ENCODE measurements at regions not wholly inside any gene's neighbourhood (a gene's known extent, or its start where the extent isn't known, plus 50 kb on each side); places are given as distances from the start of the nearest gene placed in this dataset.

DNA sequence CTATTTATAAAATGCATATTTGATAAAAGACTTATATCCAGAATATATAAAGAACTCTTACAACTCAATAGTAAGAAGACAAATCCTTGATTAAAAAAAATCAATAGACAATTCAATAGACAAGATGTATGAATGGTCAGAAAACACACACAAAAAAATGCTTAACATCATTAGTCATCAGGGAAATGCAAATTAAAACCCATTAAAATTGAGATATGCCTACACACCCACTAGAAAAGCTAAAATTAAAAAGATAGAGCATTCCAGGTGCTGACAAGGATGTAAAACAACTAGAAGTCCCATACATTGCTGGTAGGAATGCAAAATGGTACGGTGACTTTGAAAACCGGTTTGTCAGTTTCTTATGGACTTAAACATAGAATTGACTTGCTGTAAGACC is 127.1 kb downstream of the TFAP2B start:
- H3K36me3 Mint-ChIP-seq (ENCODE audit: insufficient read depth) = no peaks in the 10 kb centered on the region
- no peak overlapping the region for H3K27ac Mint-ChIP-seq
- no peaks in the 10 kb centered on the region for H3K9me3 Mint-ChIP-seq (ENCODE audit: low read depth)
- no peaks in the 10 kb centered on the region for H3K27me3 Mint-ChIP-seq
- no peak overlapping the region for H3K4me3 Mint-ChIP-seq (ENCODE audit: low read depth)
- TF ChIP-seq CTCF (IDR thresholded peaks at IDR 0.05; ENCODE audit: unreplicated experiment) = no peak
- DNase-seq (ENCODE audit: low spot score, unreplicated experiment) = no peak
- no peaks in the 10 kb centered on the region for H3K4me1 Mint-ChIP-seq (ENCODE audit: low read depth)

DNA sequence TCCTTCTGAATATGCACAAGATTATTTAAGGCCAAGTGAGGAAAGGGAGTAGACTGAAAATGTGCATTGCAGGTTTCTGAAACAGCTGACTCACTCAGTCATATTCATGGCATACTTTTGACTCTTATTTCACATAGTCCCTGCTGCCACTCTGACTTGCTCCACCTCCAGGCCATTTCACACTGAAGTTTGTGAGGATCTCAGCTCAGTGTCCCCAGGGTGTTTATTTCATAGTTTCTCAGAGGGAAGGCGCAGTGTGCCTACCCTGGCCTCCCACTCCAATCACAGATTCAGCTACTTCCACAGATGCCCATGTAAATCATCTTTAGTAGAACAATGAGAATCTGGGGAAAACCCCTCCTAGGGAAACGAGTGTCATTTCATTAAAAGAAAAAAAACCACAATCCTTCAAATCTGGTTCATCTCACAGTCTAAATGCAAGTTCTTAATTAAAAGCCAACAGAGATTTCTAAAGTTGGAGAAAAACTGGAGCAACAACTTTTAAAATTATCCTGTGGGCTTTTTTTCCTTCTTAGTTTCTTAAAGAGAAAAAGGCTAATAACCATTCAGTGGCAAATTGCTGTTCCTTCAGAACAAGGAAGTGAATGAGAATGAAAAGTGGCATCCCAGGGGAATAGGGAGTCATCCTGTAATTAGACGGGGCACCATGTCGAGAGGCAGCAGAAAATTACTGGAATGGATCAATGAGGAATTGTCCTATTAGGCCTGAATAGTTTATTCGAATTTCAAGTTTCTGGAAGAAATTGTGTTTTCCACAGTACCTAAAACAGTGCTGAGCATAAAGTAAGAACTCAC is 133.6 kb downstream of the TFAP2B start:
- Mint-ChIP-seq H3K27me3 (no peaks in the 10 kb centered on the region), H3K27ac (no peak overlapping the region), H3K4me3 (ENCODE audit: low read depth) (no peak overlapping the region), H3K4me1 (ENCODE audit: low read depth) (no peaks in the 10 kb centered on the region), H3K9me3 (ENCODE audit: low read depth) (no peaks in the 10 kb centered on the region), H3K36me3 (ENCODE audit: insufficient read depth) (no peaks in the 10 kb centered on the region)
- DNase-seq (ENCODE audit: low spot score, unreplicated experiment) = no peak
- TF ChIP-seq CTCF (IDR thresholded peaks at IDR 0.05; ENCODE audit: unreplicated experiment) = no peak

DNA sequence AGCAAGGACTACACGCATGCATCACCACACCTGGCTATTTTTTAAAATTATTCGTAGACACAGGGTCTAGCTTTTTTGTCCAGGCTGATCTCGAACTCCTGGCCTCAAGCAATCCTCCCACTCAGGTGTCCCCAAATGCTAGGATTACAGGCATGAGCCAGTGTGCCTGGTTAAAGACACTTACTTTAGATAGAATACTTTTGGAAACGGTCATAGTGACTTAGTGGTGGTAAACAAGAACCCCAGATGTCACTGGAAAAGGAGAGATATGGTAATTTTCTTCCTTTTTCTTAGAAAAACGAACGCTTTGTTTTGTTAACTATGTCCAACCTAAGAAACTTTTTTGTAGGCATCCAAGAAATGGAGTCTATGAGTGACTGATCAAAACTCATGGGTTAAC is 137.3 kb downstream of the TFAP2B start:
- DNase-seq (ENCODE audit: low spot score, unreplicated experiment) = no peak
- no peak overlapping the region for H3K27ac Mint-ChIP-seq
- no peak for TF ChIP-seq CTCF (IDR thresholded peaks at IDR 0.05; ENCODE audit: unreplicated experiment)
- no peaks in the 10 kb centered on the region for H3K36me3 Mint-ChIP-seq (ENCODE audit: insufficient read depth)
- H3K4me3 Mint-ChIP-seq (ENCODE audit: low read depth) = no peak overlapping the region
- no peaks in the 10 kb centered on the region for H3K9me3 Mint-ChIP-seq (ENCODE audit: low read depth)
- H3K4me1 Mint-ChIP-seq (ENCODE audit: low read depth) = no peaks in the 10 kb centered on the region
- H3K27me3 Mint-ChIP-seq = no peaks in the 10 kb centered on the region

DNA sequence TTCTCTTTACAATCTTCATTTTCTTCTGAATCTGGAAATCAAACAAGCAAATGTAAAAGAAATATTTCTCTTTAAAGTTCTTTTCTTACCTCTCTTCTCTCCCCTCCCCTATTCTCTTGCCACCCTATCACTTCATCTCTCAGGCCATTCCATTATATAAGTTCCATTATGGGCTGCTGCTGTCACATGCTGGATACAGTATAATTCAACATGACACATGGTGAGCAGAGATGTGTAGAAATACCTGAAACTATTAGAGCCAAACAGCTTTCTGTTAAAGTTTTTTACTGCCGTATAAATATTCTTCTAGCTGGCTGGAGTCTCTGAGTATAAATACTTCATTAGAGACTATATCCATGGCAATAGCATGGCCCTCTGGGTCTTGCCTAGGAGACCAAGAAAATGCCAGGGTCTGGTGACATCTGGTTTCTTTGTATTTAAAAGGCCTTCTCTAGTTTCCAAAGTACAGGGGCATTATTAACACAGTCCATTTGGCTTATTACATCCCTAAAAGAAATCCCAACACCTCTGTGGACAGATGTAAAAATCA is 139.6 kb downstream of the TFAP2B start:
- Mint-ChIP-seq H3K4me1 (ENCODE audit: low read depth) (no peaks in the 10 kb centered on the region), H3K9me3 (ENCODE audit: low read depth) (no peaks in the 10 kb centered on the region), H3K27me3 (no peaks in the 10 kb centered on the region), H3K4me3 (ENCODE audit: low read depth) (no peak overlapping the region), H3K36me3 (ENCODE audit: insufficient read depth) (no peaks in the 10 kb centered on the region), H3K27ac (no peak overlapping the region)
- DNase-seq (ENCODE audit: low spot score, unreplicated experiment) = no peak
- no peak for TF ChIP-seq CTCF (IDR thresholded peaks at IDR 0.05; ENCODE audit: unreplicated experiment)

DNA sequence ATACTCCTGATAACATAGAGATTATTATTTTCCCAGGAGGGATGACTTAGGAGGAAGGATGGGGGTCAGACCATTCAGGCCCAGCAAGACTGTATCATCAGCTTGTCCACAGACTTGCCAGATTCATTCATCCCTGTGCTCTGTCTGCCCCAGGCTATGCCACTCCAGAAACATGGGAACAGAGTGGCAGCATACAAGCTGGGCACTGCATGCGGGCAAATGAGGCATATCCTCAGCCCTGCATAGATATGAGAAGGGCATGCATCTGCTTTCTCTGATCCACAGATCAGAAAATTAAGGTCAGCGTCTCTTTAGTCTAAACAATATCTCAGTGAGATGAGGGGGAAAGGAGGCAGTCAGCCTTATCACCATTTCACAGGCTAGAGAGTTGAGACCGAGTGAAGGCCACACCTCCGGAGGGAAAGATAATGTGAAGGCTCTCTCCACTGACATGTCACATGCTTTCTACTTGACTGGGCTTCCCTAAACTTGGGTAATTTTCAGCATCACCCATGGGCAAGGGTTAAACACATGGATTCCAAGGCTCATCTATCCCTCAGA is 140.5 kb downstream of the TFAP2B start:
- Mint-ChIP-seq H3K27me3 (no peaks in the 10 kb centered on the region), H3K4me1 (ENCODE audit: low read depth) (no peaks in the 10 kb centered on the region), H3K36me3 (ENCODE audit: insufficient read depth) (no peaks in the 10 kb centered on the region), H3K27ac (no peak overlapping the region), H3K4me3 (ENCODE audit: low read depth) (no peak overlapping the region), H3K9me3 (ENCODE audit: low read depth) (no peaks in the 10 kb centered on the region)
- DNase-seq (ENCODE audit: low spot score, unreplicated experiment) = no peak
- no peak for TF ChIP-seq CTCF (IDR thresholded peaks at IDR 0.05; ENCODE audit: unreplicated experiment)
